Activated CD4-positive, alpha-beta T cell treated with anti-CD3 and anti-CD28 coated beads, Interleukin-2, amount 50 U/mL, for 16 hours (primary cell): ENCODE measurements at regions not wholly inside any gene's neighbourhood (a gene's known extent, or its start where the extent isn't known, plus 50 kb on each side); places are given as distances from the start of the nearest gene placed in this dataset.
A peak's percentile ranks its signal among the peaks of the same experiment; 100 is the strongest.
"Not testable (repeated sequence)": the region's sequence is repeated elsewhere in the genome, so short reads cannot be mapped to it uniquely, and the experiment has no call there.

Source experiments
- DNase-seq: peaks from one replicate; pipeline ENCODE4 v3.0.0-alpha.2; 2020

- DNase-seq: no peak
These were observed 512.1 kb downstream of the TOX3 start for GRCh38 chr16:52034830-52035229.

- no peak for DNase-seq
These were observed 513.0 kb downstream of the TOX3 start for GRCh38 chr16:52033992-52034391.

- no peak for DNase-seq
These were observed 524.0 kb downstream of the TOX3 start for GRCh38 chr16:52022980-52023379.

GRCh38 chr16:52022177-52022576, 524.8 kb downstream of the TOX3 start:
- DNase-seq: no peak

- no peak for DNase-seq
These were observed 530.6 kb downstream of the TOX3 start for GRCh38 chr16:52016387-52016786.

- no peak for DNase-seq
These were observed 541.4 kb downstream of the TOX3 start for GRCh38 chr16:52005551-52005950.

GRCh38 chr16:52004343-52004742, 542.6 kb downstream of the TOX3 start:
- DNase-seq: no peak

GRCh38 chr16:52002026-52002425, 544.9 kb downstream of the TOX3 start:
- no peak for DNase-seq

GRCh38 chr16:51996516-51996915, 550.4 kb downstream of the TOX3 start:
- no peak for DNase-seq

GRCh38 chr16:51994597-51994996, 552.3 kb downstream of the TOX3 start:
- DNase-seq: no peak

- no peak for DNase-seq
These were observed 557.2 kb downstream of the TOX3 start for GRCh38 chr16:51989637-51990230.

GRCh38 chr16:51988977-51989376, 558.0 kb downstream of the TOX3 start:
- no peak for DNase-seq

- no peak for DNase-seq
These were observed 559.4 kb downstream of the TOX3 start for GRCh38 chr16:51987519-51987918.

GRCh38 chr16:51986717-51987116, 560.2 kb downstream of the TOX3 start:
- DNase-seq: no peak

- DNase-seq: no peak
These were observed 560.6 kb downstream of the TOX3 start for GRCh38 chr16:51986301-51986700.

GRCh38 chr16:51985126-51985525, 561.8 kb downstream of the TOX3 start:
- DNase-seq: no peak

GRCh38 chr16:51984395-51984794, 562.5 kb downstream of the TOX3 start:
- DNase-seq: no peak

- DNase-seq: peak; percentile 62
These were observed 563.9 kb downstream of the TOX3 start for GRCh38 chr16:51982715-51983680.

GRCh38 chr16:51981725-51982124, 565.2 kb downstream of the TOX3 start:
- no peak for DNase-seq

- not testable (repeated sequence) for DNase-seq
These were observed 569.4 kb downstream of the TOX3 start for GRCh38 chr16:51977506-51977905.

- DNase-seq: no peak
These were observed 575.8 kb downstream of the TOX3 start for GRCh38 chr16:51971184-51971583.

- no peak for DNase-seq
These were observed 578.2 kb downstream of the TOX3 start for GRCh38 chr16:51968749-51969148.

GRCh38 chr16:51967646-51968045, 579.3 kb downstream of the TOX3 start:
- DNase-seq: no peak

- DNase-seq: no peak
These were observed 586.0 kb downstream of the TOX3 start for GRCh38 chr16:51960931-51961330.
